ENCODE measurements at regions not wholly inside any gene's neighbourhood (a gene's known extent, or its start where the extent isn't known, plus 50 kb on each side); places are given as distances from the start of the nearest gene placed in this dataset.

GRCh38 chr12:38547586-38547985 is 231.0 kb downstream of the ALG10B start:
- no peak for TF ChIP-seq CTCF (IDR thresholded peaks at IDR 0.05; ENCODE audit: poor library complexity)
- no peak for TF ChIP-seq EZH2phosphoT487 (IDR thresholded peaks at IDR 0.05; ENCODE audit: low read depth, severe bottlenecking, unreplicated experiment)
- no peak for TF ChIP-seq EZH2 (IDR thresholded peaks at IDR 0.05; ENCODE audit: borderline replicate concordance)
- Histone ChIP-seq H3K27ac (no peak overlapping the region), H3K36me3 (replicated peaks; ENCODE audit: insufficient read depth, low read depth) (no peaks in the 10 kb centered on the region), H3K4me3 (no peak overlapping the region), H3K9me3 (ENCODE audit: low read depth) (no peaks in the 10 kb centered on the region), H4K20me1 (ENCODE audit: insufficient read depth, poor library complexity, severe bottlenecking) (no peaks in the 10 kb centered on the region), H3K9me2 (replicated peaks; ENCODE audit: insufficient read depth) (no peaks in the 10 kb centered on the region), H3K79me2 (no peaks in the 10 kb centered on the region), H3K4me2 (no peak overlapping the region), H3K27me3 (no peaks in the 10 kb centered on the region), H3K4me1 (ENCODE audit: insufficient read depth) (no peaks in the 10 kb centered on the region), H2AFZ (no peak overlapping the region)
- WGBS (ENCODE audit: low lambda C conversion rate, missing lambda C conversion rate) = 96% methylated on average over 1 of the region's 1 CpG
- no peak for DNase-seq (ENCODE audit: low spot score)

GRCh38 chr12:38555620-38556591 is 239.3 kb downstream of the ALG10B start:
- TF ChIP-seq CTCF (IDR thresholded peaks at IDR 0.05; ENCODE audit: poor library complexity) (no peak), EZH2phosphoT487 (IDR thresholded peaks at IDR 0.05; ENCODE audit: low read depth, severe bottlenecking, unreplicated experiment) (no peak), EZH2 (IDR thresholded peaks at IDR 0.05; ENCODE audit: borderline replicate concordance) (no peak)
- Histone ChIP-seq H3K36me3 (replicated peaks; ENCODE audit: insufficient read depth, low read depth) (no peaks in the 10 kb centered on the region), H3K79me2 (no peaks in the 10 kb centered on the region), H2AFZ (no peak overlapping the region), H3K4me1 (ENCODE audit: insufficient read depth) (no peaks in the 10 kb centered on the region), H3K9me2 (replicated peaks; ENCODE audit: insufficient read depth) (no peaks in the 10 kb centered on the region), H3K4me3 (no peak overlapping the region), H3K9me3 (ENCODE audit: low read depth) (no peaks in the 10 kb centered on the region), H3K4me2 (no peak overlapping the region), H4K20me1 (ENCODE audit: insufficient read depth, poor library complexity, severe bottlenecking) (no peaks in the 10 kb centered on the region), H3K27me3 (no peaks in the 10 kb centered on the region), H3K27ac (no peak overlapping the region)
- no peak for DNase-seq (ENCODE audit: low spot score)
- WGBS (ENCODE audit: low lambda C conversion rate, missing lambda C conversion rate) = 67% methylated on average over 5 of the region's 5 CpGs

- 76% methylated on average over 2 of the region's 2 CpGs for WGBS (ENCODE audit: low lambda C conversion rate, missing lambda C conversion rate)
- TF ChIP-seq EZH2phosphoT487 (IDR thresholded peaks at IDR 0.05; ENCODE audit: low read depth, severe bottlenecking, unreplicated experiment) = no peak
- TF ChIP-seq CTCF (IDR thresholded peaks at IDR 0.05; ENCODE audit: poor library complexity) = no peak
- TF ChIP-seq EZH2 (IDR thresholded peaks at IDR 0.05; ENCODE audit: borderline replicate concordance) = no peak
- no peaks in the 10 kb centered on the region for H4K20me1 ChIP-seq (ENCODE audit: insufficient read depth, poor library complexity, severe bottlenecking)
- H3K79me2 ChIP-seq = no peaks in the 10 kb centered on the region
- no peaks in the 10 kb centered on the region for H3K9me2 ChIP-seq (replicated peaks; ENCODE audit: insufficient read depth)
- no peak overlapping the region for H2AFZ ChIP-seq
- no peak overlapping the region for H3K27ac ChIP-seq
- no peak for DNase-seq (ENCODE audit: low spot score)
- H3K4me1 ChIP-seq (ENCODE audit: insufficient read depth) = no peaks in the 10 kb centered on the region
- H3K9me3 ChIP-seq (ENCODE audit: low read depth) = no peaks in the 10 kb centered on the region
- H3K27me3 ChIP-seq = no peaks in the 10 kb centered on the region
- no peaks in the 10 kb centered on the region for H3K36me3 ChIP-seq (replicated peaks; ENCODE audit: insufficient read depth, low read depth)
- H3K4me2 ChIP-seq = no peak overlapping the region
- no peak overlapping the region for H3K4me3 ChIP-seq
Measured at GRCh38 chr12:38556647-38557046, 240.1 kb downstream of the ALG10B start.
